Tibial artery (tissue), 4 donors: ENCODE measurements at regions not wholly inside any gene's neighbourhood (a gene's known extent, or its start where the extent isn't known, plus 50 kb on each side); places are given as distances from the start of the nearest gene placed in this dataset.

Source experiments
- DNase-seq, 2 donors: peaks; one replicate each; pipeline ENCODE4 v3.0.0-alpha.2; 2019
- H3K27ac ChIP-seq, 2 donors: fragments of 200-600 bp; sonication (generic) in 1 of 2; 1 replicate in 1 of 2; 2 replicates in 1 of 2; pipeline ENCODE4 v1.5.1; 2018 to 2019; ENCODE audit warnings: mild to moderate bottlenecking in 1 of 2
- H3K27me3 ChIP-seq, 2 donors: fragments of 200-600 bp; sonication (generic) in 1 of 2; one replicate each; pipeline versions ENCODE4 v1.5.1 to v1.6.0; 2016 to 2019
- H3K36me3 ChIP-seq, 3 donors: fragments of 200-600 bp; sonication (generic) in 2 of 3; one replicate each; pipeline ENCODE4 v1.5.1; 2016 to 2019; ENCODE audit warnings: mild to moderate bottlenecking in 2 of 3
- H3K4me1 ChIP-seq, 4 donors: fragments of 200-600 bp; sonication (generic) in 2 of 4; 1 replicate in 3 of 4; 2 replicates in 1 of 4; pipeline ENCODE4 v1.5.1; 2016 to 2019
- H3K4me3 ChIP-seq, 2 donors: fragments of 200-600 bp; sonication (generic) in 1 of 2; 1 replicate in 1 of 2; 2 replicates in 1 of 2; pipeline ENCODE4 v1.5.1; 2018 to 2019; ENCODE audit warnings: mild to moderate bottlenecking in 2 of 2
- H3K9me3 ChIP-seq, 3 donors: fragments of 200-600 bp; sonication (generic) in 1 of 3; one replicate each; pipeline ENCODE4 v1.5.1; 2016 to 2019
- intact Hi-C: fragments of 100-400 bp; cut with DNase I; formaldehyde crosslinking; loops from one replicate; pipeline ENCODE4 v1.15.0; 2023; ENCODE audit warnings: low total_unique reads
- TF ChIP-seq, protein P1 (sequence below), 2 experiments: fragments of 200-600 bp in 1 of 2; fragments of 450-650 bp in 1 of 2; IDR thresholded peaks; one replicate each; pipeline ENCODE4 v1.5.1; 2017 to 2019; ENCODE audit warnings: antibody characterized with exemption in 2 of 2, mild to moderate bottlenecking in 1 of 2, moderate library complexity in 1 of 2

DNA sequence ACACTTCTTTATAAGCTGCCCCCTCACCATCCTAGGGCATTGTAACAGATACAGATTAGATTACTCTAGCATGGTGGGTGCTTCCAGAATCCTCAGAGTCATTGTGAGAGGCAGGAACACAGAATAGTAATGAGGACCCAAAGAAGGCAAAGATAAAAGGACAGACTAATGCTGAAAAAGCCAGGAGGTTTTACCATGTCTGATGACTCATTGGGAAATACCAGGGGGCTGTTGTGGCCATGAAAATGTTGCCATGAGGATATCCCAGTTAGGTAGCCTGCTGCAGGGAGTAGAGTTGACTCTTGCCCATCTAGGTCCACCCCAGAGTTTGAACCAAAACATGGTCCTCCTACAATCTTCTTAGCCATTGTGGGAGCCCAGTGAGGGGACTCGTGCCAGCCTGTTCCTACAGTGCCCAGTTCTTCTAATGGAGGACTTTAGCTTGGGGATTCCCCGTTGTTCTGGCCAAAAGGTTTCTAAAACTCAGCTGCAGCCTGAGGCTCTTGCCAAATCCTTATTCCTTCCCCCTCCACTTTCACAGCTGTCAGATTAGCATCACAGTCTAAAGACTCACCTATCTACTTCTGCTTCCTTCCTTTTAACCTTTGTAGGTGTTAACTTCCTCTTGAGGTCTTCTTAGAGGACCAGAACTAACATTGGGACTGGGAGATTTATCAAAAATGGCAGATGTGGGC is 586.0 kb upstream of the AADAT start:
- Histone ChIP-seq H3K4me3 (no peak overlapping the region), H3K27ac (no peak overlapping the region), H3K4me1 (peaks cover 0 to 36% (median 9%) of the 10 kb centered on the region in 4 donors), H3K9me3 (no peaks in the 10 kb centered on the region), H3K36me3 (no peaks in the 10 kb centered on the region), H3K27me3 (no peaks in the 10 kb centered on the region)
- TF ChIP-seq, protein P1, sequence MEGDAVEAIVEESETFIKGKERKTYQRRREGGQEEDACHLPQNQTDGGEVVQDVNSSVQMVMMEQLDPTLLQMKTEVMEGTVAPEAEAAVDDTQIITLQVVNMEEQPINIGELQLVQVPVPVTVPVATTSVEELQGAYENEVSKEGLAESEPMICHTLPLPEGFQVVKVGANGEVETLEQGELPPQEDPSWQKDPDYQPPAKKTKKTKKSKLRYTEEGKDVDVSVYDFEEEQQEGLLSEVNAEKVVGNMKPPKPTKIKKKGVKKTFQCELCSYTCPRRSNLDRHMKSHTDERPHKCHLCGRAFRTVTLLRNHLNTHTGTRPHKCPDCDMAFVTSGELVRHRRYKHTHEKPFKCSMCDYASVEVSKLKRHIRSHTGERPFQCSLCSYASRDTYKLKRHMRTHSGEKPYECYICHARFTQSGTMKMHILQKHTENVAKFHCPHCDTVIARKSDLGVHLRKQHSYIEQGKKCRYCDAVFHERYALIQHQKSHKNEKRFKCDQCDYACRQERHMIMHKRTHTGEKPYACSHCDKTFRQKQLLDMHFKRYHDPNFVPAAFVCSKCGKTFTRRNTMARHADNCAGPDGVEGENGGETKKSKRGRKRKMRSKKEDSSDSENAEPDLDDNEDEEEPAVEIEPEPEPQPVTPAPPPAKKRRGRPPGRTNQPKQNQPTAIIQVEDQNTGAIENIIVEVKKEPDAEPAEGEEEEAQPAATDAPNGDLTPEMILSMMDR (IDR thresholded peaks at IDR 0.05) = no peak
- no peak for DNase-seq
- intact Hi-C loops = no loop called here

DNA sequence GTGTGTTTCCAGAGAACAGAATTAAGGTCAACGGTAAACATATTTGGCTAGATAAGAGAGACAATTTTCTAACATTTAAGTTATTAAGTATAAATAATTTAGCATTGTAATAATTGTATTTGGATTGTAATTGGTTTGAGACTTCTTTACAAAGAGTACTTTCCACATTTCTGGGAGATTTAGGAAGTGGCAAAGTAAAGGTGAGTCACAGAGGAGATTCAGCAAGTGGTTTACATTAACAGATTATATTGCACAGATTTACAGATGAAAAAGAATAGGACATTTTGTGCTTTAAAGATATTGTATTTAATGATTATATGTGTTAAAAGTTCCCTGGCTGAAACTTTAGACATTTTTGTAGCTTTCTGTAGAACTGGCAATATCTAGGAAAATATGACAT is 584.4 kb upstream of the AADAT start:
- H3K27ac ChIP-seq = no peak overlapping the region
- intact Hi-C loops = no loop called here
- no peaks in the 10 kb centered on the region for H3K9me3 ChIP-seq
- H3K27me3 ChIP-seq = no peaks in the 10 kb centered on the region
- no peak for DNase-seq
- peaks cover 0 to 36% (median 9%) of the 10 kb centered on the region in 4 donors for H3K4me1 ChIP-seq
- no peaks in the 10 kb centered on the region for H3K36me3 ChIP-seq
- TF ChIP-seq, protein P1 (IDR thresholded peaks at IDR 0.05) = no peak
- H3K4me3 ChIP-seq = no peak overlapping the region

DNA sequence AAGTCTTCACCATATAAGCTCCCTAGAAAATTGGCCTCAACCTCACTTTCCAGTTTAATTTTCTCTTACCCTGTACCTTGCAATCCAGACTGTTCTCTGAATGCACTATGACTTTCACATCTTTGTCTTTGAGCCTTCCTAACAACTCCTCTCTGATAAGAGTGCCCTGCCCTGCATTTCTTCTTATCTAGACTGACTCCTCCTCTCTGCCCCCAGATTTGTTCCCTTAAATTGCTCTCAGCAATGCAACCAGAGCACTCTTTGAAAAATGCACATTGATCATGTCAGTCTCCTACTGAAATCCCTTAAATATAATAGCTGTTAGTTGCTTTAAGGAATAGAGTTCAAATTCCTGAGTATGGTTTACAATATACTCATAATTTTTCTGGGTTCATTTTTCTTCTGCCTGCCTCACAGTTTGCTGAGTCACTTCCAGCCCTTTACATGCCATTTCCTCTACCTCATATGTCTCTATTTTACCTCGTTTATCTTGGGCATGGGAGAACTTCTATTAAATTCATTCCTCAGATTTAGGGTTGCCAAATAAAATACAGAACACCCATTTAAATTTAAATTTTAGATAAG is 582.7 kb upstream of the AADAT start:
- intact Hi-C loops = no loop called here
- peaks cover 0 to 36% (median 9%) of the 10 kb centered on the region in 4 donors for H3K4me1 ChIP-seq
- H3K4me3 ChIP-seq = no peak overlapping the region
- DNase-seq = no peak
- no peaks in the 10 kb centered on the region for H3K36me3 ChIP-seq
- peak overlapping the region in 1 of 2 donors; percentile 27 for H3K27ac ChIP-seq
- H3K27me3 ChIP-seq = no peaks in the 10 kb centered on the region
- no peaks in the 10 kb centered on the region for H3K9me3 ChIP-seq
- TF ChIP-seq, protein P1 (IDR thresholded peaks at IDR 0.05) = no peak

DNA sequence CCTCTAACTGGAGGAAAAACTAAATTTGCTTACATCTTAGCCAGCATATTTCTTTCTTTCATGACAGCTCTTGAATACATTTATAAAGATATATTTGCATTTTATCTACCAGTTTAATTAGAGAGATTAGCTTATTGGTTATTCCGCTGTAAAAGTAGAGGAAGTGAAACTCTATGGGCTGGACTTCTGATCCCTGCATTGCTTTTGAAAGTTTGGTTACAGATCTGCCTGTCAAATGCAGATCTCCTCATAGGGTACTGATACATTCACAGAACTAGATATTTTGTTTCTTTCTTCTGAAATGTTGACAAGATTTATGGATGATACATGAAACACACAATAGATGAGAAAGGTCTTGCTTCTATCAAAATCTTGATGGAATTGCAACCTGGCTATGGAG is 581.4 kb upstream of the AADAT start:
- H3K4me3 ChIP-seq = no peak overlapping the region
- peaks cover 0 to 36% (median 9%) of the 10 kb centered on the region in 4 donors for H3K4me1 ChIP-seq
- no peaks in the 10 kb centered on the region for H3K27me3 ChIP-seq
- TF ChIP-seq, protein P1 (IDR thresholded peaks at IDR 0.05) = no peak
- no peaks in the 10 kb centered on the region for H3K9me3 ChIP-seq
- no peak overlapping the region for H3K27ac ChIP-seq
- DNase-seq = no peak
- no peaks in the 10 kb centered on the region for H3K36me3 ChIP-seq
- intact Hi-C loops = no loop called here

DNA sequence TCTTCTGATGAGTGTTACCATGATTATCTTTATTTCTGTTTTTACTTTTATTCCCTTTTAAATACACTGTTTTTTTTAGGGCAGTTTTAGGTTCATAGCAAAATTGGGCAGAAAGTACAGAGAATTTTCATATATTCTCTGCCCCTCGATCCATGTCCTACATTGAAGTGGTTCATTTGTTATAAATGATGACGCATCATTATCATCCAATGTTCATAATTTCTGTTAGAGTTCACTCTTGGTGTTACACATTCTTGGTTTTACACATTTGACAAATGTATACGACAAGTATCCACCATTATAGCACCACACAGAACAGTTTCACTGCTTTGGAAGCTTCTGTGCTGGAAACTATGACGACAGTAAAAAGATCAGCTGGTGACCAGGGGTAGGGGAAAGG is 578.1 kb upstream of the AADAT start:
- intact Hi-C loops = no loop called here
- DNase-seq = no peak
- TF ChIP-seq, protein P1 (IDR thresholded peaks at IDR 0.05) = no peak

More for the DNA sequence above, 578.1 kb upstream of the AADAT start:
- Histone ChIP-seq H3K4me1 (peaks cover 0 to 7% (median 6%) of the 10 kb centered on the region in 4 donors), H3K27me3 (no peaks in the 10 kb centered on the region), H3K4me3 (no peak overlapping the region), H3K27ac (no peak overlapping the region), H3K9me3 (no peaks in the 10 kb centered on the region), H3K36me3 (no peaks in the 10 kb centered on the region)
